ENCODE measurements at regions not wholly inside any gene's neighbourhood (a gene's known extent, or its start where the extent isn't known, plus 50 kb on each side); places are given as distances from the start of the nearest gene placed in this dataset.
"Not testable (repeated sequence)": the region's sequence is repeated elsewhere in the genome, so short reads cannot be mapped to it uniquely, and the experiment has no call there.

DNA sequence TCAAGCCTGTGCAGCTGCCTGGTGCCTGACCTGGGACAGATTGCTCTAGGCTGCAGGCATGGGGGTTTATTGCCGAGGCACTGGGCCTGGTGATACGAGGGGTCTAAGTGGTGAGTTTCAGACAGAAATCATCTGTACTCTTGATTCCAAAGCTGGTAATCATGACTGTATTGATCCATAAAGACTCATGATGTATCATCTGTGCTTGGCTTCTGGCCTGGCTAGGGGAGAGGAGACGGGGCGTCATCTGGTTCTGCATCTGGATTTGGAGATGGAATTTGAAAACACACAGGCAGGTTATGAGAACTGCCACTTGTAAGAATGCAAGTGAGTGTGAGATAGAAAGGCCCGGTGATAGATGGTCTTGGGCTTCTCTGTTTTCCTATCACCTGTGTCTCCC is 337.4 kb upstream of the C2CD4B start:
- no peak for DNase-seq (ENCODE audit: low read depth in 2 of 2)

DNA sequence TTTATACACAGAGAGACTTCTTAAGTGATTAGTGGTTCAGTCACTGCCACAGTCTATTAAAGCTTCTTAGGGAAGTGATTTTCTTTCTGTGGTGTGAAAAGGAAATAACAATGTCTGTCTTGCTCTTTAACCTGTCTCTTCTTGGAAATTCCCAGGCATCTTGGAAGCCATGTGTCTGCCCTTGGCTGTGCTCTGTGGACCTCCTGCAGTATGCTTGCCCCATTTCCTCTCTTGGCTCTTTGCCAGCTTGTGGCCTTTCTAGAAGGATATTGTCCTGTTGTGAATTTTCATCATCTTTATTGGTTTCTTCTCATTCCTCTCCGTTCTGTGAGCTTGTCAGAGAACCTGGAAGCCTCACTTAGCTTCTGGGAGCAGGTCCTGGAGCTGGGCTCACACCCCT is 338.4 kb upstream of the C2CD4B start:
- DNase-seq (ENCODE audit: low read depth in 2 of 2): no peak

- no peak for DNase-seq (ENCODE audit: low read depth in 2 of 2)
Measured at GRCh38 chr15:62505762-62506161, 340.7 kb upstream of the C2CD4B start.

- DNase-seq (ENCODE audit: low read depth in 2 of 2): no peak
Measured at GRCh38 chr15:62506217-62506805, 341.2 kb upstream of the C2CD4B start.

DNA sequence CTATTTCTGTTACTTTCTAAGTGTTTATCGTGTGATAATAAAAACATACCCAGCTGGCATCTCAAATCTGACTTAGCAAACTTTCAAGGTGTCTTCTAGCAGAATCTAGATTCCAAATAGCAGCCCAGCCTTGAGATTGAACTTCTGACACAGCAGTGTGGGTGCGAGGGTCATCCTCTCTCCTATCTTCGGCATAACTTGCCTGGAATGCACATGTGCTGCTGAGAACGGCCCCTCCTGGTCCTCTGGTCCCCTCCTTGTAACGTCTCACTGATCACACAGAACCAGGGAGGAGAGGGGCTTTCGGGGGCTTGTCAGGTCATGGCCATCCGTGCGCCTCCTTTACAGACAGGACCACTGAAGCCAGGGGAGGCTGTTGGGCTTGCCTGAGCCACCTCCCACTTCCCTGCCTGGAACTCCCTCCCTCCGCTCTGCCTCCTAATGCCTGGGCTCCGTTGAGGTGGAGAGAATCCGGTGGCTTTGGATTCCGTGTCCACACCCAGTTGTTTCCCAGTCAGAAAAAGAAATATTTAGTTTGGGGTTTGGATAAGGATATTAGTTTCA is 344.4 kb upstream of the C2CD4B start:
- no peak for DNase-seq (ENCODE audit: low read depth in 2 of 2)

DNA sequence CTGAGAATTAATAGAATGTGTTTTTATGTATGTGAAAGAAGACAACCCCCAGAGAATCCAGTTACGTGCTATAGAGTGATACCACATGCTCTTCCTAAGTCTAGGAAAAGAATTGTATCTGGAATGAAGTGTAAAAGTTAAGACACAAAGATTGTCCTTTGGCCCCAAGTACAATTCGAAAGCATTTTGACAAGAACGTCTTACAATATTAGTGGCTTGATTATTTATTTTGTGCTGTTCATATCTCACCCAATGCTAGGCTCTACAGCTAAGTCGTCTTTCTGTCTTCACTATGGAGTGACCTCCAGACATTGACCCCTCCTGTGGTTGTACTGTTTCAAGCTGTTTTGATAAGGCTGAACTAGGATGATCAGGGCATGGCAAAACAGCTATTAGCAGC is 345.7 kb upstream of the C2CD4B start:
- DNase-seq (ENCODE audit: low read depth in 2 of 2): no peak

DNA sequence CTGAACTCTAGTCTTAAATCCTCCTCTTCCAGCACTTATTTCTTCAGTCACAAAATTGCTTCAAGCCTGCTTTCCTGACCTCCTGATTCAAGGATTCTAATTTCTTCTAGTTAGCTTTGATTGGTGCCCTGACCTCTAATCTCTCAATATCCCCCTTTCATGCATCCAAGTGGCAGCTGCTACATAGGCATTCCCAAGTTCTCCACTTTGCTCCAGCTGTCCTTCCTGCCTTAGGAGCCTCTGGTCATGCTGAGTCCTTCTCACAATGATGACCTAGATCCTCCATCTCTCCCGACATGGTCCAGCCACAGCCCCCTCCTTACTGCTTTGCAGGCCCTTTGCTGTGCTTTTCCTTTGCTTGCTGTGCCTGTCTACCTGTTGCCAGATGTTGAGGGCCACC is 347.8 kb upstream of the C2CD4B start:
- no peak for DNase-seq (ENCODE audit: low read depth in 2 of 2)

- no peak for DNase-seq (ENCODE audit: low read depth in 2 of 2)
Measured at GRCh38 chr15:62513893-62514292, 348.8 kb upstream of the C2CD4B start.

DNA sequence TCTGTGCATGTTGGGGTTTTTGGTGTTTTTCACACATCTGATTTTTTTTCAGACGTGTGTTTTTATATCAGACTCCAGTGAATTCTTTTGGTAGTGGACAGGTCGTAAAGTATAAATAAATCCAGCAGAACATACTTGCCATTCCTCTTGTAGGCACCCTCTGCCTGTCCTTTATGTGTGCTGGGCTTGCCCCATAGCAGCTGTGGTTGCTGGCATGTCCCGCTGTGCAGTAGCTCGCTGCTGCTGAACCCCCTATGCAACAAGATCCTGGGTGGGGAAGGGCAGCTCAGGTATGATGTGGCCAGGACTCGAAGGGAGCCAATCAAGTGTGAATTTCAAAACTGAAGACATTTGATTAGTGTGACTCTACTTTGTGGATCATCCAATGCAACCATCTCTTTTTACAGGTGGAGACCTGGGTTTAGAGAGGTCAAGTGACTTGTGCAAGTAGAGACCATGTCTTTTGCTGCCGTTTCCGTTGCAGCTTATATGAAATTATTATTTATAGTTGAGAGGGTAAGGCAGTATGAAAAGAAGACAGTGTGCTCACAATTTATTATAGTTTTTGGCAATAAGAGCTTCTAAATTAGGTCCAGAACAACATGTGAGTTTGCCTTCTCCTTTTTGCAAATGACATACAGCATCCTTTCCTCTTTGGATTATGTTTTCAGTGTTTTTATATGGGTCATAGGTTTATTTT is 350.8 kb upstream of the C2CD4B start:
- DNase-seq (ENCODE audit: low read depth in 2 of 2): no peak

DNA sequence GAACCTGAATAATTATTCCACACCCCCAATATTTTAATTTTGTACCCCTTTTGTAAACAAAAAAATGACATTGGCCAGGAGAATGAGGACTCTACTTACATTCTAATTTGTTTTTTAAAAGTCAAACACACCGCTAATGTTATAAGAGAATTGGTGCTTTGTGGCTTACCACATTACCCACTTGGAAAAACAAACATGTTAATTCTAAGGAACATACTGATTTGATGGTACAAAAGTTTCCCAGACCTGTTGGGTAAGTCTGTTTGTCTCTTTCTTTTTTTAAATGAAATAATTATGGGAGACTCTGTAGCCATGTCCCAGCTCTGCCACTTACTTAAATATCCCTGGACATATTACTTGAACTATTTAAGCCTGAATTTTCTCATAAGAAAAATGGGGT is 352.5 kb upstream of the C2CD4B start:
- no peak for DNase-seq (ENCODE audit: low read depth in 2 of 2)

DNA sequence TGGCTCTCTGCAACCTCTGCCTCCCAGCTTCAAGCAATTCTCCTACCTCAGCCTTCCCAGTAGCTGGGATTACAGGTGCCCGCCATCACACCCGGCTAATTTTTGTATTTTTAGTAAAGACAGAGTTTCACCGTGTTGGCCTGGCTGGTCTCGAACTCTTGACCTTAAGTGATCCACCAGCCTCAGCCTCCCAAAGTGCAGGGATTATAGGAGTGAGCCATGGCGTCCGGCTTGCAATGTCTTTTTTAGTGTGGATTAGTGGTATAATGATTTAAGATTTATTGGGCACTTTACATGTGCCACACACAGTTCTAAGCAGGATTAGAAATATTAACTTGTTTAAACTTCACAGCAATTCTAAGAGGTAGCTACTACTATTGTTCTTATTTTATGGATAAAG is 353.6 kb upstream of the C2CD4B start:
- not testable (repeated sequence) for DNase-seq (ENCODE audit: low read depth in 2 of 2)

- no peak for DNase-seq (ENCODE audit: low read depth in 2 of 2)
Measured at GRCh38 chr15:62519900-62520299, 354.8 kb upstream of the C2CD4B start.

DNA sequence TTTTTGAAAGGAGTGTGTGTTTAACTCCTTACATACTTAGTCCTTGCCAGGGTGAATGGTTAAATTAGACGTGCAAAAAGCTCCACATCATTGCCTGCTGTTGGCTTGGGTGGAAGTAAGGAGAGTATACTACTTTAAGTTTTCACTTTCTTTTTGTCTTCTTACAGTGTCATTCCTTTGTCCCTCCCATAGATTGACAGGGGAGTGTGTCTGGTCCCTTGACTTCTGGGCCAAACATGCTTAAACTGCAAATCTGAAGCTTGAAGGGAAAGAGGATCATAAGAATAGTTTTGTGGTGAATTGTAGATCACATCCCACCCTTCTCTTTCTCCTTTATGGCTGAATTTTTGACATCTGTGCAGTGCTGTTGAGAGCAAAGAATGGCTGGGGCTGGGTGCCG is 355.8 kb upstream of the C2CD4B start:
- no peak for DNase-seq (ENCODE audit: low read depth in 2 of 2)

GRCh38 chr15:62521396-62521795 is 356.3 kb upstream of the C2CD4B start:
- DNase-seq (ENCODE audit: low read depth in 2 of 2): no peak

- no peak for DNase-seq (ENCODE audit: low read depth in 2 of 2)
Measured at GRCh38 chr15:62524848-62525247, 359.8 kb upstream of the C2CD4B start.

DNA sequence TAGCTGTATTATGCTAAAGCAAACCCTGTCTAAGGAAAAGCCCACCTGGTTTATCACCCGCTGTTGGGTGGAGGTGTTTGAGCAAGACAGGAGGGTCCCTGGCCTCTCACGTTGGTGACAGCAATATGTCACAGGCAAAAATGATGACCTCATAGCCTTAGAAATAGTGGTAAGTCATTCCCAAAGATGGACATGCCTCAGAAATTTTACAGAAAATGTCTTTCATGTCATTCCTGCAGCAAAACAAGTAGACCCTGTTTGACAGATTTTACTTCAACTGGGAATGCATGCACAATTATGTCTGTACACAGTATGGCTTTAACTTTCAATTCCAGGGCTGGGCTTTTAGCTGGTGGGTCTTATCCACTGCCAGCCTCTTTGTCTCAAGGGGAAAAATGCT is 362.3 kb upstream of the C2CD4B start:
- DNase-seq (ENCODE audit: low read depth in 2 of 2): no peak

GRCh38 chr15:62528505-62528904 is 363.4 kb upstream of the C2CD4B start:
- DNase-seq (ENCODE audit: low read depth in 2 of 2): no peak

DNA sequence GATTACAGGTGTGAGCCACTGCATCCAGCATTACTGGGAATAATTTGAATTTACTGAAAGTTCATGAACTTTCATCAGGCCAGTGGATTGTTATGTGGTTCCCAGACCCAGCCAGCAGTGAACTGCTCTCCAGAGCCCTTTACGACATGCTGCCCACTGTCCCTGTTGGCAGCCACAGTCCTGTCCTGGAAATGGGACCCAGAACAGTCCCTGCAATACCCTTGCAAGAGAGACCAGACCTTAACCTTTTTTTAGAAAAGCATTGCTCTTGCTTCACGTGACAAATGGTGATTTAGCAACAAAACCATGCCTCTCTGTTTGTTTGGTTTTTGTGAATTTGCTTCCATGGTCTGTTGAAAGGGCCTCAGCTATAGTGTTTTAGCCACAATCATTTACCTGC is 367.3 kb upstream of the C2CD4B start:
- no peak for DNase-seq (ENCODE audit: low read depth in 2 of 2)

DNA sequence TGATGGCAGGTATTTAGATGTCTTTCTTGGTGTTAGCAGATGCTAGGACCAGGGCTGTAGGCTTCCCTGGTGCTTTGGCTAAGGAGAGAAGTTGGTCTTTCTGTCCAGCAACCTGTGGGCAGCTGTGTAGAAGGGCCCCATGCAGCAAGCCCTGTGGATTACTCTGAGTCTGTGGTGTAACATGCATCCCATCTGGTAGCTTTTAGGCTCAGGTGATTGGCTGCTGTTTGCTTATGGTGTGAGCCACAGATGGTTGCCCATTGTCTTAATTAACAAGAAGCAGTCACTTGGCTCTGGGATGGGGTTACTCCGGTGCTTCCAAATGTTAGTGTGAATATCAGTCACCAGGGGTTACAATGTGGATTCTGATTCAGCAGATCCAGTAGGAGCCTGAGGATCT is 368.6 kb upstream of the C2CD4B start:
- DNase-seq (ENCODE audit: low read depth in 2 of 2): no peak

DNA sequence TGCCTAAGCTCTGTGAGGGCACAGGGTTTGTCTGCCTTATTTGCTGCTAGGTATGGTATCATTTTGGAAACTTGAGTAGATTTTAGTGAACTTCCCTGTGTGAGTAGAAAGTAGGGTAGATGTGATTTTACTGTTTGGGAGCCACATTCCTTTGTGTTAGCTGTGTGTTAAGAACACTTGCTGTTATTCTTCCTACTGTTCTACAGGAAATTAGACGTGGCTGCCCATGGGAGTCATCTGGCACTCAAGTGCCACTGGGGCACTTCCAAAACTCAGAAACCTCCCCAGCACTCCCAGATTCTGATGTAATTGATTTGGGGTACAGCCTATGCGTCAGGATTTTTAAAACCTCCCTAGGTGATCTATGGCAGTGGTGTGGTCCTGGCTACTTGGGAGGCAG is 369.9 kb upstream of the C2CD4B start:
- no peak for DNase-seq (ENCODE audit: low read depth in 2 of 2)

DNA sequence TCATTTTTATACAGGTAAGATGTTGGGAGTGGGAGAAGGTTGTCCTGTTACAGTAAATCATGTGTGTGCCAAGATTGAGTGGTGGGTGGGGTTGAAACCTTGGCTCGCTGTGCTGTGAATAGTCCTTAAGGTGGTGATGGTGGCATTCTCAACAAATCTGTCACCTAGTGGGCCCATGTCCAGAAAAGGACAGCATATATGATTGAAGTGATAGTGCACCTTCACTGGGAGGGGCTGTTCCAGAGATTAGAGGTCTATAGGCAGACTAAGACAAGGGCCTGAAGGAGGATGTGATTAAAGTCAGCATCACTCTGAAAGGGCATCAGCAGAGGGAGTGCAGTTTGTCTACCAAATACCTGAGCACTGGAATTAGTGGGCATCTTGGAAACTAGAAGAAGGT is 374.2 kb upstream of the C2CD4B start:
- no peak for DNase-seq (ENCODE audit: low read depth in 2 of 2)

- no peak for DNase-seq (ENCODE audit: low read depth in 2 of 2)
Measured at GRCh38 chr15:62541250-62541649, 376.2 kb upstream of the C2CD4B start.

GRCh38 chr15:62541846-62542245 is 376.8 kb upstream of the C2CD4B start:
- DNase-seq (ENCODE audit: low read depth in 2 of 2): no peak

GRCh38 chr15:62544446-62544845 is 379.4 kb upstream of the C2CD4B start:
- DNase-seq (ENCODE audit: low read depth in 2 of 2): no peak
